ENCODE measurements at regions not wholly inside any gene's neighbourhood (a gene's known extent, or its start where the extent isn't known, plus 50 kb on each side); places are given as distances from the start of the nearest gene placed in this dataset.

GRCh38 chr3:26029321-26029720, 239.4 kb downstream of the OXSM start:
- no peak for TF ChIP-seq TAF1 (IDR thresholded peaks at IDR 0.05; ENCODE audit: low read depth, low read length)
- no peak for TF ChIP-seq POLR2AphosphoS5 (IDR thresholded peaks at IDR 0.05; ENCODE audit: low read depth, low read length)
- TF ChIP-seq POLR2A (IDR thresholded peaks at IDR 0.05; ENCODE audit: low read depth, low read length), result no peak

All from GM12891 (cell line).